ENCODE measurements at regions not wholly inside any gene's neighbourhood (a gene's known extent, or its start where the extent isn't known, plus 50 kb on each side); places are given as distances from the start of the nearest gene placed in this dataset.

DNA sequence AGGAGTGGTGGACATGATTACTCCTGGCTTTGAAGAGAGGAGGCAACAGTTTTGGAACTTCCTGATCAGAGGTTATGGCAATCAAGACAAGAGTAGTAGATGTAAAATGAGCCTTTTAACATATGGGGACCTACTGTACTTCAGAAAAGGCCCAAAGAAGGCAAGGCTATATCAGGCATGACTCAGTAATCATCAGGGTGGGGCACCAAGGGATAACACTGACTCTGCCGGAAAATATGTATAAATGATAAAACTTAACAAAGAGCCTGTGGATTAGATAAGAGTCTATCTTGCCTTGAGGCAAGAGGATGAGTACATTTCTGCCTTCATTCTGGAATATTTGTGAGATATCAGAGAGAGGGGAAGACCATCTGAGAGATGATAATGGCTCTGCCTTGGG, 1389.9 kb upstream of the MAP3K7 start:
- Histone ChIP-seq H3K27me3 (replicated peaks in 1 of 4; ENCODE audit: control insufficient read depth in 3 of 4, extremely low read depth in 1 of 4, insufficient read depth in 3 of 4, low read length in 3 of 4) (no peaks in the 10 kb centered on the region), H3K79me2 (ENCODE audit: control insufficient read depth in 1 of 2, insufficient read depth in 2 of 2, low read length in 2 of 2) (no peaks in the 10 kb centered on the region), H3K4me3 (ENCODE audit: extremely low read depth in 1 of 4, insufficient read depth in 2 of 4, low read depth in 3 of 4, low read length in 4 of 4) (no peak overlapping the region), H3K18ac (ENCODE audit: extremely low read depth, low read length) (no peak overlapping the region), H2BK120ac (replicated peaks; ENCODE audit: low read depth, low read length) (no peak overlapping the region), H2BK20ac (ENCODE audit: low read length) (no peak overlapping the region), H3K36me3 (ENCODE audit: control insufficient read depth in 2 of 4, insufficient read depth in 4 of 4, low read length in 3 of 4) (no peaks in the 10 kb centered on the region), H3K56ac (replicated peaks; ENCODE audit: insufficient read length, low read depth, low read length) (no peak overlapping the region), H3K14ac (ENCODE audit: insufficient read length) (no peak overlapping the region), H2AK5ac (ENCODE audit: low read depth, low read length) (no peak overlapping the region), H3K9ac (replicated peaks in 1 of 4; ENCODE audit: extremely low read depth in 1 of 4, low read depth in 3 of 4, low read length in 3 of 4) (no peak overlapping the region), H4K8ac (ENCODE audit: extremely low read depth, insufficient read depth, low read length) (no peak overlapping the region), H2BK5ac (ENCODE audit: low read depth, low read length) (no peak overlapping the region), H3K4me2 (ENCODE audit: insufficient read depth in 1 of 2, low read depth in 2 of 2, low read length in 2 of 2) (no peak overlapping the region), H2BK12ac (ENCODE audit: low read depth, low read length) (no peak overlapping the region), H3K23me2 (ENCODE audit: low read depth, low read length) (no peaks in the 10 kb centered on the region), H3K4ac (replicated peaks; ENCODE audit: insufficient read length, low read depth, low read length) (no peak overlapping the region), H4K91ac (replicated peaks; ENCODE audit: insufficient read length, low read length) (no peak overlapping the region), H2AFZ (ENCODE audit: low read length) (no peak overlapping the region), H4K20me1 (replicated peaks in 1 of 2; ENCODE audit: control insufficient read depth in 1 of 2, insufficient read depth in 2 of 2, low read length in 2 of 2) (no peaks in the 10 kb centered on the region), H3K79me1 (ENCODE audit: low read depth, low read length) (no peaks in the 10 kb centered on the region), H3K23ac (ENCODE audit: insufficient read length) (no peak overlapping the region), H2BK15ac (ENCODE audit: low read length) (no peak overlapping the region), H3K9me3 (ENCODE audit: insufficient read depth in 2 of 2, low read depth in 1 of 2, low read length in 1 of 2) (0 out of 4 replicates have a peak, but pooled peaks cover 4% of the 10 kb centered on the region in 2 experiments), H3K27ac (ENCODE audit: low read depth, low read length) (no peak overlapping the region), H4K5ac (ENCODE audit: insufficient read length, low read depth, low read length) (no peak overlapping the region), H3K4me1 (replicated peaks in 1 of 4; ENCODE audit: control insufficient read depth in 3 of 4, insufficient read depth in 4 of 4, low read length in 3 of 4) (no peaks in the 10 kb centered on the region)
- DNase-seq (ENCODE audit: low read depth in 1 of 2, low spot score in 2 of 2) = no peak
- FAIRE-seq = no peak
- POLR2A ChIA-PET (ENCODE audit: partially characterized antibody) = no interaction called here
- CTCF ChIA-PET (ENCODE audit: partially characterized antibody) = no interaction called here
- 95% methylated on average over 1 of the region's 1 CpG; no CpG with 5 or more reads in 1 of the 2 experiments for WGBS, 2 experiments (ENCODE audit: extremely low coverage in 1 of 2, insufficient coverage in 1 of 2, insufficient read length in 1 of 2, insufficient replicate concordance in 2 of 2, low coverage in 1 of 2, low lambda C conversion rate in 2 of 2, missing lambda C conversion rate in 1 of 2)
- TF ChIP-seq EP300 (IDR thresholded peaks at IDR 0.05; ENCODE audit: borderline replicate concordance in 1 of 2, low read depth in 2 of 2, low read length in 2 of 2) (no peak), JUND (IDR thresholded peaks at IDR 0.05; ENCODE audit: low read length) (no peak)

Data from H1 (cell line).